ENCODE measurements at regions not wholly inside any gene's neighbourhood (a gene's known extent, or its start where the extent isn't known, plus 50 kb on each side); places are given as distances from the start of the nearest gene placed in this dataset.

DNA sequence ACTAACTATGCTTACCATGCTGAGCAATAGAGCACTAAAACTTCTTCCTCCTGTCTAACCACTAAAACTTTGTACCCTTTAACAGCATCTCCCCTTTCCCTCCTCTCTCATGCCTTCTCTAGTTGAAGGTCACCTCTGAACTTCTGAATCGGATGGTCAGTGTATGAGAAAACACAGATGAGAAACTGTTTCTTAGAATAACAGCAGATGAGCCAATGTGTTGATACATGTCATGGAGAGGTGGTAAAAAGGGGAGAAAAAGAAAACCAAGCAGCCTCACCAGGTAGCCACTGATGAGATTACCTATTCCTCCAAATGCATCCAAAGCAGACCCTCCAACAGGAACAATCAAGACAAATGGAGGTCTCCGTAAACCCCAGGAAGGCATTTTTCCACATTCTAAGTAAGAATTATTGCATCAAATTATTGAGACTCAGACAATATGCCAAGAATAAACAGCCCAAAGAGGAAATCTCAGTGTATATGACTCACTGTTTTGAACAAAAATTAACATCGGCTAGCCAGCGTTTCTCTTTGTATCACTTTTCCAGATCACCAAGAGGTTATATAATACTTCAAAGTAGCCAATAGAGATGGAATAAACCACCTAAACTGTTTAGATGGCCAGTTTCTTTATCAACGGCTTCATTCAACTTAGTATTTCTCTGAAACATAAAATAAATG lies 793.3 kb upstream of the SOX9 start:
- no peak for DNase-seq (ENCODE audit: low spot score)

DNA sequence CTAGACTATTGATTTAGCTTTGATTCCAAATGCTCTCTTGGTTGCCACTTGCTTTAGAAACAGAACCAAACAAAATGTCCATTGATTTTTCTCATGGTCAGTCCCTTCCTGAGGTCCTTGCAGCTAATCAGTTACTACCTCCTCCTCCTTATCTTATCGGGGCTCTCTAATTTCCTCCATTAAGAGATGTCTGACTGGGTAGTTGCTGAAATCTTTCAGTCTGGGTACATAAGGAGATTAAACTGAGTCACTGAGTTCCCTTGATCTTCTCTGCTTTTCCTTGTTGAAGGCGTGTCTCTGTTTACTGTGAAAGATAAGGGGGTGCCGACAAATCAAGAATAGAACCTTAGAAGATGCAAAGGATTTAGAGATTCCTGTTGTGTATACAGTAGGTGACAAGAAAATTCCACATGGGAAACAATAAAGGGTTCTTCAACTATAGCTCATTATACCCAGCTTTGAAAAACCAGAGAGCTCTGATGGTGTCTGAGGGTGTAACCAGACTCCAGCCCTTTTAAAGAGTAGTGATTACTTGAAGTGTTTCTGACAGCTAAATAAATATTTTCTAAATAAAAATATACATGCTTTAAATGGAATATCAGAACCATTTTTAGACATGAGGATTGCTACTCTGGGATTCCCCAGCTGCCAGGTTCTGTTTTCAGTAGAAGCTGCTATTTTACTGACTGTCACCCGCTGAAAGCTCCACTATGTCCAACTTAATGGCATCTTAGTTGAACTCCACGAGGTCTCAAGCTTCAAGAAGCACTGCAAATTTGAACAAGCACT lies 791.3 kb upstream of the SOX9 start:
- DNase-seq (ENCODE audit: low spot score): no peak

DNA sequence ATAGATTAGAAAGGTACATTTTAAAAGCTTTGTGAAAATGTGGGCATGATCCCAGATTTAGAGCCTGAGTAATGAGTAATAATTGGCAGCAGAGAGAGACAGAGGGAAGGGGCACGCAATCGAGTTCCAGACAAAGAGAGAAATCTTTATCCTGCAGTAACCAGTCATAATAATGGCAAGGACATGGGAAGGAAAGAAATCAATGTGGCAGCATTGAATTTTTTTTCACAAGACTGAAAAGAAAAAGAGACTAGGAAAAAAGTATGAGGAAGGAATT lies 790.8 kb upstream of the SOX9 start:
- no peak for DNase-seq (ENCODE audit: low spot score)

DNA sequence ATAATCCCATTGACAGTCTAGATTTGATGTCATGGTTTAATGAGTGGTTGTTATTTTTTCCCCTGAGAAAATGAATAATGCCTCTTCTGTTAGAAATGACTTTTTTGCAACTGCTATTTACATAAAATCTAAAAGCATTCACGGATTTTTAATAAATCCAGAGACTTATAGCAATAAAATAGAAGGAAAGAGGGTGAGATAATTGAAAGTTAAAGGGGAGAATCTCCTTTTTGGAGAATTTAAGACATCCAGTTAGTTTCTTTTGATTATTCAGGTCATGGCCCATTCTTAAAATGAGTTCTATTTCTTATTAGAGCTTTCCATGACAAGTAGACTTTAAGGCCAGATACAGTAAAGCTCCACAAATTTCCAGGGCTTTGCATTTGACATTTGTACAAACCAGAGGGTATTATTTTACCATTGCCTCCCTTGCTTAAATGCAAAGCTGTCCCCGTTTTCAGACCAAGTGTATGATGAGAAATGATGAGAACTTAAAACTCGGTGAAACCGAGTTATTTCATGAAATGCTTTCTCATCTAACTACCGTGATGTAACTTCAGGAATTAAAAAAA lies 789.0 kb upstream of the SOX9 start:
- DNase-seq (ENCODE audit: low spot score): no peak

DNA sequence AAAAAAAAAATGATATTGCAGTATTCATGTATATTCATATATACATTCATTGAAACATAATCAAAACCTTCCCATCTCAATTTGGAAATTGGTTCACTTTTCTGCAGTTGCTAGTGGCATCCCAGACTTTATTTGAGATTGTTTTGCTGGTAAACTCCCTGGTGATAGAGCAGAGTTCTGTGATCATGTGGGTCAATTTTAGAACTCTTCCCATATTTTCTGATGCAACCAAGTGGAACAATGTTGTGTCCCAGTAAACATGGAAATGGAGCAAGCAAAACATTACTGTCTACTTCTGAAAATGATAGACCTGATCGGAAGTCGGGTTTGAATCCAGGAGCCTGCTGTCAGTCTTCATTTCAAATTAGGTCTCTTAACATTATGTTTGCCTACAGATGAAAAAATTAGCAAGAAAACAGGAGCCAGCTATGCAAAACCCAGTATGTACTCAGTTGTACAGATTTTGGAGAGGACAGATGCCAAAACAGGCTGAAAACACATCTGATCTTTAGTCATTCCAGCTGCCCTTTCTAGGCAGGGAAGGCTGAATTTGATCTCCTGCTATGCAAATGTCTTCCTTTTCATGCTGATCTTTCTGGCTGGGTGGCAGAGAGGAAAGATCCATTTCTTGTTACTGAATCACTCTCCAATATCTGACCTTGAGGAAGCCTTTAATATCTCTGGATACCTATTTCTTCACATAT lies 786.6 kb upstream of the SOX9 start:
- no peak for DNase-seq (ENCODE audit: low spot score)

DNA sequence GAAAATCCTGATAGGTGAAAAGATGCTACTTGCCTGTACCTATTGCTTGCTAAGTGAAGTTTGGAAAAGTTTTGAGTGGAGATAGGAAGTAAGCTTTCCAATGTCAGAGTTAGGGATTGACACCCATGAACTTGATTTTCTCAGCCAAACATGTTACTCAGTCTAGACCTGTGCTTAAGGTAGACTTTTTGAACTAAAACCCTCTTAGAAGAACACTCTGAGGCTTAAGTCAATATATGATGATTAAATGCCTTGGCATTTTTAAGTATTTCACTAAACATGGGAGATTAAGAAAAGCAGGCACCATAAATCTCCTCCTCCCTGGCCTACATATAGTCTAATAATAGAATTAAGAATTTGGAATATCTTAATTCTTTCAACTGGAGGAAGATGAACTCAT lies 785.6 kb upstream of the SOX9 start:
- DNase-seq (ENCODE audit: low spot score): no peak

DNA sequence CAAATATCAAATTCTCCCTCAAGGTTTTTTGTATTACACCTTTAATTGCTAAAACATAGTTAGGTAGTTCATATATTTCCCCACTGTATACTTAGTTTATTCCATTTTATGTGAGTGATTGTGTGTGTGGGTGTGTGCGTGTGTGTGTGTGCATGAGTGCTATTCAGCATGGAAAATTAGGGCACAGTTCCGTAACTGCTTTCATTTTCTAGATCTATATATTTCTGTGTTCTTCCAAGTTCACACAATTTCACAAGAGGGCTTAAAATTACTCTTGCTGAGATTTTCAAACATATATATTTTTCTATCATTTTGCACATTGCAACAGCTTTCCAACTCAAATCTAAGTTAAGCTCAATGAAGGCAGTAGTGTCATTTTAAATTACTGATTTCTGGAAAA lies 782.9 kb upstream of the SOX9 start:
- DNase-seq (ENCODE audit: low spot score): no peak

DNA sequence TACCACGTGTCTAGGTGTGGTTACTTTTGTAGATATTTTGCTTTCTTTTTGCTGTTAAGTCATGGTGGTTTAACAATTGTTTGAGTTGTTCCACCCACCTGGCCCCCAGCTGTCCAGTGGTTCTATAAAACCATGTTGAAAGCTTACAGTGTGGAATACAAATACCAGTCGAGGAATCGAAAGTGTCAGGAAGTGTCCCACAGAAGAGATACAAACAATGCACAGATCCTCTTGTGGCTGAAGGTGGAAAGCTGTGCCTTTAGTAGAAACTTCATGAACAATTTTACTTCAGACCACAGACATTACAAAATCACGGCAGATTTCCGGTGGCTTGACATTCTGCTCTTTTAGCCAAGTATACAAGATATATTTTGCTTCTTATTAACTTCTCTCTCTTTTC lies 782.4 kb upstream of the SOX9 start:
- no peak for DNase-seq (ENCODE audit: low spot score)

DNA sequence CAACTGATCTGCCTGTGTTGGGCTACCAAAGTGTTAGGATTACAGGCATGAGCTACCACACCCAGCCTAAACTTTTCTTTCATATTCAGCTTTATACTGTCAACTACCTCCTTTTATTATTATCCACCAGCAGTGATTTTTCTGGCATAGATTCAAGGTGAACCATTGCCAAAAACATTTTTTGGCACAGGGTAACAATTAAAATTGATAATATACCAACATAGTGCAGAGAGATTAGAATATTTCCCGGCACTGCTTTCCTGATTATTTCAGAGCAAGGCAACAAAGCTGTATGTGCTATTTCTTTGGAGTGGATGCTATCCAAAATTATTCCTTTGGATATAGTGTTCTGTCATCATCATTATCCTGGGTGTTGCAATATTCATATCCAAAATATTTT lies 781.6 kb upstream of the SOX9 start:
- DNase-seq (ENCODE audit: low spot score): no peak

DNA sequence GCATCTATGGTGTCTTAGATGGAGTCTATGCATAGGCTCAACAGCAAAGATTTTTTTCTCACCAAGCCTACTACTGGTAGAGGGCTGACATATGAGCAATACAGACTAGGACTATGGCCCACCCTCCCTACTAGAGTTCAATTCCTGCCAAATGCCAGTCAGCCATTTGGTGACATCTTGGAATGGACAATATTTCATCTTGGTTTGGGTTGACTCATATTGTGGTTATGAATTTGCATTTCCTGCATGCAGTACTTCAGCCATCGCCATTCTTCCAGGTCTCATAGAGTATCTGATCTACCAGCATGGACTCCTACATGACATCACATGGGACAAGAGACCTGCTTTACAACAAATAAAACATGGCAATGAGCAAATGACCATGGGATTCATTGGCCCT lies 778.1 kb upstream of the SOX9 start:
- DNase-seq (ENCODE audit: low spot score): no peak

DNA sequence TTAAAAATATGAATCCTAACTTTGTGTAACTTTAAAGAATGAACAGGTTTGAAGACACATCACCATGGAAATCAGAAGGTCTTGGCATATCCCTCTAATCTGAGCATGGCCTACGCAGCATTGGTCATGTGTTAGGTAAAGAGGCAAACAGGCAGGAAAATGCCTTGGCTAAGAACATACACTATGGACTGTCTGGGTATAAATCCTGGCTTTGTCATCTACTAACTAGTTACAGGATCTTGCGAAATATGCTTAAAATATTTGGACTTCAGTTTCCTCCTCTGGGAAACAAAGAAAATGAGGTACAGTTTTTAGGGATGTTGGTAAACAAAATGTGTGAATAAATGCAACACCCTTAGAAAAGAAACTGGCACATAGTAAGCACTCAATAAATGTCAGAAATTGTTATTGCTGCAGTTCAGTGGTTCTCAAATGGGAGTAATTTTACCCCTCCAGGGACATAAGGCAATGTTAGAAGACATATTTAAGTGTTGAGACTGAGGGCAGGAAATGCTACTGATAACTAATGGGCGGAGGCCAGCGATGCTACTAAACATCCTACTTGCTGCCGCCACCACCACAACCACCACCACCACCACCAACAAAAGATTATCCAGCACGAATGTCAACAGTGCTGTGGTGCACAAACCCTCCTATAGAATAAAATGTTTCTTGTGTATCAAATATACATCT lies 770.8 kb upstream of the SOX9 start:
- DNase-seq (ENCODE audit: low spot score): no peak

DNA sequence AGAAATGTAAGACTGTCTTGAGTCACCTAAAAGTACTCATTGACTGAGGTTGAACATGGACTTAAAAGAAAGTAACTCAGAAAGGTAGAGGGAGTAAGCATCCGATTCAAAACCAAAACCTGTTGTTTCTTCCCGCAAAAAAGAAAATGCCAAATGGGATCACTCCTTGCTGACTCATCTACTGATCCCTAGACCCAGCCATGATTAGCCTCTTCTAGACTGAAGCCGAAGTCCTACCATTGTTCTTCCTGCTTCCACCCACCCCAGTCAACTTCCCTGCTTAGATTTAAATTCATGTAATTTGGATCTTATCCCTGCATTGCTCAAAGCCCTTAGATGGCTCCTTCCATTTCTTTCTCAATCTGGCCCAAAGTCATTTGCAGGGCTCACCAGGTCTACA lies 760.5 kb upstream of the SOX9 start:
- no peak for DNase-seq (ENCODE audit: low spot score)

DNA sequence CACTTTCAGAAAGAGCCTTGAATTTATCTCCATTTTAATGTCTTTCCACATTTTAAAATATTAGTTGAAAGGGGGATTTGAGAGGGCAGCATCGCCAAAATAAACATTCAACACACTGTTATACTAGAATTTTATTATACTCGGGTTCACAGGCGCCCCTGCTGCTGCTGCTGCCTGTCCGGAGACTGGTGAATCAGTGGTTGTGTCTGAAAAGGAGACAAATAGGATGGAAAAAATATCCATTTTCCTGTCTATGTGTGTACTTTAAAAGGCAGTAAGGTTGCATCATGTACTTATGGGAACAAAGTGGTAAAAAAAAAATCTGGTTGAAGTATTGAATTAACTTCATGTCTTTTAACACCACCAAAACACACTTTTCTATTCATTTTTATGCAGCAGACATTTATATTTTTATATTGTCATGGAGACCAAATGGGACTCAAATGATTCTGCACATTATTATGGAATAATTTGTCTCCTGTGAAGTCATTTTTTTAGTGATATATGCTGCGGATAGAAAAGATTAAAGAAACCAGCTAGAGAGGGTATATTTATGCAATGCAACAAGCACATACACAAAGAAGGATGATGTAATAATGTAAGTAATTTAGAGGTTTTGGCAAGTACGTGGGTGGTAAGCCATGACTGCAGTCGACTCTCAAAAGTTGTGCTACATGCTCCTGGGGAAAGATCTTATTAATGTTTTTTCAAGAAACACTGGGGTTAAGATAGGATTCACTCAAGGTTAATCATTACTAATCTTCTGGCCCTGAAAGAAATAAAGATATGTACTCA lies 759.0 kb upstream of the SOX9 start:
- DNase-seq (ENCODE audit: low spot score): no peak

DNA sequence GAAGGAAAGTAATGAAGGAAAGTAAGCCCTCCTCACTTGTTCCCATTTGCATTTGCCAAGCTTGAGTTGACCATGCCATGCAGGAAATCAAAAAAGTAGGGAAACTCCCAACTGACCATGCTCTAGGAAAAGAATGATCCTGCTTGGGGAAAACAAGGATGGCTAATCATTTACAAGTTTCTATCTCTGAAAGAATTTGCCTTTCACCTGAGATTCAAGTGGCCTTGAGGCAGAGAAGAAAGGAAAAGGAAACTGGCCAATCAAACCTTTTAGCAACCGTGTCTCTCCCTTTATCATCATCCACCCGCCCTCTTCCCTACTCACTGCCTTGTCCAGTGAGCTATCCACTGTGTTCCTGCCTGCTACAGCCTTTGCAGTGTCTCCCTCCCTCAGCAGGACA lies 757.2 kb upstream of the SOX9 start:
- DNase-seq (ENCODE audit: low spot score): no peak

DNA sequence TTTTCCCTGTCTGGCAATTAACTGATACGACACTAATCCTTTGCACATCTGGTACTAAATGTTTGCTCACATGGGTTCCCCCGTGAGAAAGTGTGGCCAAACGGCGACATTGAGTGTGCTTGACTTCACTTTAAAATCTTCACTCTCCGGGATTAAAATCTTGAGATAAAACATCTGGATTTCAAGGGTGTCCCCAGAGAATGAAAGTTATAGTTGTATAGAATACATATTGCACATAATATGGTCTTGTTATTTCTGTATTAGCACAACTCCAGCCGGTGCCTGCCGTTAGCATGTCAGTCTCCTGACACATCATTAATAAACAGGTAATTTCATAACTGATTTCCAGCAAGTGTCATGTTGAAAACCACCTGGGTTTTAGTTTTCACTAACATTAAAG lies 749.0 kb upstream of the SOX9 start:
- no peak for DNase-seq (ENCODE audit: low spot score)

DNA sequence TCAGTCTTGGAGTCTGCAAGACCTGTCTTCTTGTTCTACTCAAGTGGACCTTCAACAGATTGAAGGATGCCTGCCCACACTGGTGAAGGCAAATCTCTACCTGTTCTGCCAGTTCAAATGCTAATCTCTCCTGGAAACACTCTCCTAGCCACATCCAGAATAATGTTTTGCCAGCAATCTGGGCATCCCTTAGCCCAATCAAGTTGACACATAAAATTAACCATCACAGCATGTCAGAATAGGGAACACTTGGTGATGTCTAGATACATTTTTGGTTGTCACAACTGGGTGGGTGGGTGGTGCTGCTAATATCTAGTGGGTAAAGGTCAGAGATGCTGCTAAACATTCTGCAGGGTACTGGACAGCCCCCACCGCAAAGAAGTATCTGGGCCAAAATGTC lies 744.9 kb upstream of the SOX9 start:
- DNase-seq (ENCODE audit: low spot score): no peak

DNA sequence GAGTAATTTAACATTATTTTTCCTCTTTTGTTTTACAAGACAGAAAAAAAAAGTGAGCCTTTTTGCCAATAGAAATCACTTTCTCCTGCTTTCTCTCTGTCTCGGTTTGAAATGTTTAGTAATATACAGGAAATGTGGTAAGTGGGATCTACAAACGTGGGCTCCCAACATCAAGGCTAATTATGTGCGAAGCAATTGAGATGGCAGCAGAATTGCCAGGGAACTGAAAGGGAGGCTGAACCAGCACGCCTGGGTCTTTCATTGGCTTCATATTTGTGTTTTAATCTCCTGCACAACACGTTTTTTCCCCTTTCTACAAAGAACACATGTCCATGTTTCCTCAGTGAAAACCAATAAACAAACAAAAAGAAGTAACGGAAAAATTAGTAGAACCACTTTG lies 743.9 kb upstream of the SOX9 start:
- DNase-seq (ENCODE audit: low spot score): no peak

DNA sequence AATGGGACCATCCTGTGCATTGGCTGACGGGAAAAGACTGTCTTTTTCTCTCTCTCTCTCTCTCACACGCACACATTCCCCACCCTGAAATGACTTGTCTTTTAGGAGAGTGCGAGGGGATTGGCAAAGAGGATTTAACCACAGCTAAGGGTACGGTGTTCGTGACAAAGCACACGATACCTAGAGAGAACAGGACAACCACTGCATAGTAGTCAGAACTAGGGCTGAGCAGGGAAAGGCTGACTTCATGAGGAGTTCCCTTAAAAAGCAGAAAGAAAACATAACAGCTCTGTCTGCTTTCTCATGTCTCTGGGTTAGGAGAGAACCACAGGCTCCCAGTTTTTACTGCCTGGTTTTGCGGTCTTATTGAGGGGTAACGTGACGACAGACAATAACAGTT lies 742.8 kb upstream of the SOX9 start:
- no peak for DNase-seq (ENCODE audit: low spot score)

DNA sequence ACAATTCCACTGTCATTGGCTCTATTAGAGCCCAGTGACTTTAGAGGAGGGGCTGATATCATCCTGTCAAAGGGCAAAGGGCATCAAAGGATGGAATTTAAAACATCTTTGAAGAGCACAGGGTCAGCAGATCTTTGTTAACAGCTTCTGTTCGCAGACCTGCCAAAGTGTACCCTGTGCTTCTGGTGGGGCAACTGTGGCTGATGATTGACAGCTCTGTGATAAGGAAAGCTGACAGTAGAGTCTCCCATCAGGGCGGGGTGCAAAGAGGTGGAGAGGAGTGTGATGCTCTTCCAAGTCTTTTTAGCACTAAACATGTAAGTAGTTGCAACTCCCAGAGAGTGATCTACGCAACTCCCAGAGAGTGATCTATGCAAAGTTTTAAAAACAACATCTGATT lies 742.1 kb upstream of the SOX9 start:
- no peak for DNase-seq (ENCODE audit: low spot score)

DNA sequence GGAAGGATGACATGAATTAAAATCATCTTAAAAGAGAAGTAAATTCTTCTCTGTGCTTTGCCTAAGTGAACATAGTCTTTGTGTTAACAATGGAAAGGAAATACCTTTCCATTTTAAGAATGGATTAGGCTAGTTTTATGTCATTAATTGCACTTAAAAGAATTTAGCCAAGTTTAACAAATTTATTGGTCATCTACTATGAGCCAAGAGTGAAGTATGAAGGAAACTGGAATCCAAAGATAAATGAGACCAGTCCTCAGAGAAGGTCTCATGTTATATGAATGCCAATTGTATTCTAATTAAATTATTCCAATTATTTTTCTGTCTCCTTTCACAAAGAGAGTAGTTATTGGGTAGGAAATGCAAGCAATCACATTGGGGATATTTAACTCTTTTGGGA lies 741.3 kb upstream of the SOX9 start:
- no peak for DNase-seq (ENCODE audit: low spot score)

DNA sequence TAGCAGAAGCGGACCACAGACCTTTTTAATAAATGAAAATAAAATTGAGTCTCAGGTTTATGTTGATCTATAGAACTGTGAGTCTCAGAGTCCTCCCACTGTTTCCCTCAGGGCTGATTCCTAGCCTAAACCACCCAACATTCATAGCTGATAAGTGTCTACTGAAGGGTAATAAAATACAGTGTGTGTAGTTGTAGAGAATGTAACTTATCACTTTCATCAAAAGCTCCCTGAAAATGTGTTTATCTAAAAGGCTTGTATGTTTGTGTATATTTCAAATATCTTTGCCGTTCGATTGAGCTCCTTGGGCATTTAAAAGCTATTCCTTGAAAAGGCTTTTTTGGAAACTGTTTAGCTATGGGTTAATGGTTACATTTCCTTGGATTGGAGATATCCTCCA lies 740.3 kb upstream of the SOX9 start:
- DNase-seq (ENCODE audit: low spot score): no peak

DNA sequence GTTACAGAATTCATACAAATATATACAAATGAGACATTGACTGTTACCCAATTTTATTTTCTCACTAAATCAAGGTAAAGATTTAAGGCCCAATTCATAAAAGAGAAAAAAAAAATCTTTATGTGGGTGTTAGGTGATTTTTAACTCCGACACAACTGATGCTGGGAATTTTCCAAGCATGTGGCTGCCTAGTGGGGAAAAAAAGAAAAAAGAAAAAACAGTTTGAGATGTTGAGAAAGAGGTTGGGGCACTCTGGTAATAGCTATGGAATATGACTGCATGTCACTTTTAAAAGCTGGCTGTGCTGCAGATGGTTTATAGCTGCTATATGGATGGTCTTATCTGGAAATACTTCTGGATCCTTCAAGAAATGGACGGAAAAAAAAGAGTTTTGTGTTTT lies 739.9 kb upstream of the SOX9 start:
- DNase-seq (ENCODE audit: low spot score): no peak
